ENCODE measurements at regions not wholly inside any gene's neighbourhood (a gene's known extent, or its start where the extent isn't known, plus 50 kb on each side); places are given as distances from the start of the nearest gene placed in this dataset.

DNA sequence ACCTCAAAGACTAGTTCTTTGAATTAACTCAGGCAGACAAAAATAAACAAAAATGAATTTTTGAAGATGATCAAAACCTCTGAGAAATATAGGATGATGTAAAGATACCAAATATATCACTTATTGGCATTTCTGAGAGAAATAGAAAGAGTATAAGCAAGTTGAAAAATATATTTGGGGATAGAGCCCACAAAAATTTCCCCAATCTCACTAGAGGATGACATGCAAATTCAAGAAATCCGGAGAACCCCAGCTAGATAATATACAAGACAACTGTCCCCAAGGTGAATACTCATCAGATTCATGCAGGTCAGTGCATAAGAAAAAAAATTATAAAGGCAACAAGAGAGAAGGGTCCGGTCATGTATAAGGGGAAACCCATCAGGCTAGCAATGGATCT is 129.1 kb downstream of the CXXC4 start:
- no peak for TF ChIP-seq GATA2 (IDR thresholded peaks at IDR 0.05; ENCODE audit: low read depth, low read length)
- TF ChIP-seq GATA3 (IDR thresholded peaks at IDR 0.05; ENCODE audit: low read depth, low read length) = no peak

DNA sequence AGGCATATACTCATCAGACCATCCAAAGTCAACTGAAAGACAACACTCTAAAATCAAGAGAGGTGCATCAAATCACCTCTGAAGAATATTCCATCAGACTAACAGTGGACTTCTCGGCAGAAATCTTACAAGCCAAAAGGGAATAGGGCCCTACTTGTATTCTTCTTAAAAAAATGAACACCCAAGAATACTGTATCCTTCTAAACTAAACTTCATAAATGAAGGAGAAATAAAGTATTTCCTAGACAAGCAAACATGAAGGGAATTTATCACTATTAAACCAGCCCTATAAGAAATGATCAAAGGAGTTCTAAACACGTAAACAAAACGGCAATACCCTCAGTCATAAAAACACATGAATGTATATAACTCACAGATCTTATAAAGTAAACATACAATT is 141.2 kb downstream of the CXXC4 start:
- no peak for TF ChIP-seq GATA2 (IDR thresholded peaks at IDR 0.05; ENCODE audit: low read depth, low read length)
- no peak for TF ChIP-seq GATA3 (IDR thresholded peaks at IDR 0.05; ENCODE audit: low read depth, low read length)

DNA sequence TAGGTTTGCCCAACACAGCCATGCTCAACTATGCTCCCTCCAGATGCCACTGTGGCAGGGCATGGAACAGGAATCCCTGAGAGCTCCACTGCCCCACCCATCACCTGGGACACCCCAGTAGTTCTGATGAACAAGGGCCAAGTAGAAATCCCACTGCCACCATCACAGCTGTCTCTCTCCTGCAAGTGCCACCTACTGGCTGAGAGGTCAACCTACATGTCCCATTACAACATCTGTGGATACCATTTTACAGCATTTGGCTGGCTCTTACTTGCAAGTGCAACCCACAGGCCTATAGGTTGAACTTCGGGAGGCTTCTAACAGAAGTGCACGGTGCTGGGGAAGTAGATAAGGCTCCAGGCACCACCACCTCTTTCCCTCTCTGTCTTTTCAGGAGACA is 142.5 kb downstream of the CXXC4 start:
- TF ChIP-seq GATA2 (IDR thresholded peaks at IDR 0.05; ENCODE audit: low read depth, low read length) (no peak), GATA3 (IDR thresholded peaks at IDR 0.05; ENCODE audit: low read depth, low read length) (no peak)

DNA sequence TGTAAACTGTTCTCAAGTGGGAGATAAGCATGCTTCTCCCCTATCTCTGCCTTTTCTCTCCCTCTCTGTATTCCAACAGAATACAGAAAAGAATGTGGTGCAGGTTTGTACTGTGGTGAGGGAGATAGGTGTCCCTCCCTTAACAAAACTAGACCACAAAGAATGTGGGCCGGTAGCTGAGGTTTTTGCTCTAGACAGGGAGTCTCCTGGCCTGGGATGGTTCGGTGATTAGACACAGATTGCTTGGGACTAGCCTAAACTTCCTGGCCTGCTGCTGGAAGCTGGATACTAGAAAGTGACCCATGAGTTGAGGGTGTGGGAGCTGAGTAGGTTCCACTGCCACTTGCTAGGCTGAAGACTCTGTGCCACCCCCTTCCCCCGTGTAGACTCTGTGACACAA is 143.0 kb downstream of the CXXC4 start:
- TF ChIP-seq GATA2 (IDR thresholded peaks at IDR 0.05; ENCODE audit: low read depth, low read length) = no peak
- no peak for TF ChIP-seq GATA3 (IDR thresholded peaks at IDR 0.05; ENCODE audit: low read depth, low read length)

DNA sequence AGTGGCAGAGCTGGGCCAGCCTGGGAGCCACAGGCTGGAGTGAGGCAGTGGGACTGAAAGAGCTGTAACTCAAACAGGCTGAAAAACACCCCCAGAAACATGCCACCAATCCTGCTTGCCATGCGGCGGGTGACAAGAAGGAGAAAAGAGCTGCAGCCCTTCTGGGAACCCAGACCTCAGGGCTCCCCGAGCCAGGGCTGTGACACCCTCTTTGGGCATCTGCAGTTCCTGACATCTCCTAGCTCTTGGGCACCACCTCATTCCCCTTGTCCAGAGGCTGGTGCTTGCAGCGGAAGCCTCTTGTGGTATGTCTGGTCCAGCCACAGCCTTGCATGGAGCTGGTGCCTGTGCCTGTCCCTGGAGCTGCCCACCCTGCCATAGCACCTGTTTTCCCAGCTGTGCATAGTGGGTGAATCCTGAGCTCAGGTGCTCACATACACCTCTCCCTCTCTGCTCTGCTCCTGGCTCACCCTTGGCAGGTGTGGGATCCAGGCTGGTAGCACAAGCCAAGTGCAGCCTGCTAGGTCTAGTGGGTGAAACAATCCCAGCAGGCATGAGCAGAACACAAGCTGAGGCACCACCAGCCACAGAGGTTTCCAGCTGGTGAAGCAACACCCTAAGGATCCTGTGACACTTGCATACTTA is 149.0 kb downstream of the CXXC4 start:
- TF ChIP-seq GATA3 (IDR thresholded peaks at IDR 0.05; ENCODE audit: low read depth, low read length) (no peak), GATA2 (IDR thresholded peaks at IDR 0.05; ENCODE audit: low read depth, low read length) (no peak)

DNA sequence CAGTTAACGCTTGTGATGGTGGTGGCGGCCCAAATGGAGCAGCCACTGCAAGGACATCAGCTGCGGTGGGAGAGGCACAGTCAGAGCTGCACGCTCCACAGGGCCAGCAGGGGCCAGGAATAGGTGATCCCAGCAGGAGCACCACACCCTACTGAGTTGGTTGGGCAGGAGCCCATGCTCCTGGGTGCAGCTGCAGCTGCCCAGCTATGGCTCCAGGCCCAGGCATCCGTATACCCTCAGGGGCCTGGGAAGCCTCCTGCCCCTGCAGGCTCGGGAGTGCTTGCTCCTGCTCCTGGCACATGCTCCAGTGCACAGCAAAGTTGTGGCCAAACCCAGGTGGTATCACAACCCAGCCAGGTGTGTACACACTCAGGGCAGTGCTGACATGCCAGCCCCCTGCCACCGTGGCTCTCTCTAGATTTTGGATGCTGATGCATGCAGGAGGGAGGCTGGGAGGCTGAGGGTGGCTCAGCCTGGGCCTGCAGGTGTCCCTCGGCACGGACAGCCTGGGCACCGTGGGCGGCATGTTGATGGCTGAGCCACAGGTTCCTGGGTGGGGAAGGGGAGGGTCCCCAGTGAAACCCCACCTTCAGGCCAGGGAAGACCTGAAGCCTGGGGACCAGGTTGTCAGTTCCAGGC is 150.2 kb downstream of the CXXC4 start:
- TF ChIP-seq GATA2 (IDR thresholded peaks at IDR 0.05; ENCODE audit: low read depth, low read length) = no peak

DNA sequence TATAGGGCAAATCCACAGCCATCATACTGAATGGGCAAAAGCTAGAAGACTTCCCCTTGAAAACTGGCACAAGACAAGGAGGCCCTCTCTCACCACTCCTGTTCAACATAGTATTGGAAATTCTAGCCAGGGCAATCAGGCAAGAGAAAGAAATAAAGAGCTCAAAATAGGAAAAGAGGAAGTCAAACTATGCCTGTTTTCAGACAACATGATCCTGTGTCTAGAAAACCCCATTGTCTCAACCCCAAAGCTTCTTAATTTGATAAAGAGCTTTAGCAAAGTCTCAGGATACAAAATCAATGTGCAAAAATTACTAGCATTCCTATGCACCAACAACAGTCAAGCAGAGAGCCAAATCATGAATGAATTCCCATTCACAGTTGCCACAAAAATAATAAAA is 160.3 kb downstream of the CXXC4 start:
- no peak for TF ChIP-seq GATA3 (IDR thresholded peaks at IDR 0.05; ENCODE audit: low read depth, low read length)
- TF ChIP-seq GATA2 (IDR thresholded peaks at IDR 0.05; ENCODE audit: low read depth, low read length) = no peak

DNA sequence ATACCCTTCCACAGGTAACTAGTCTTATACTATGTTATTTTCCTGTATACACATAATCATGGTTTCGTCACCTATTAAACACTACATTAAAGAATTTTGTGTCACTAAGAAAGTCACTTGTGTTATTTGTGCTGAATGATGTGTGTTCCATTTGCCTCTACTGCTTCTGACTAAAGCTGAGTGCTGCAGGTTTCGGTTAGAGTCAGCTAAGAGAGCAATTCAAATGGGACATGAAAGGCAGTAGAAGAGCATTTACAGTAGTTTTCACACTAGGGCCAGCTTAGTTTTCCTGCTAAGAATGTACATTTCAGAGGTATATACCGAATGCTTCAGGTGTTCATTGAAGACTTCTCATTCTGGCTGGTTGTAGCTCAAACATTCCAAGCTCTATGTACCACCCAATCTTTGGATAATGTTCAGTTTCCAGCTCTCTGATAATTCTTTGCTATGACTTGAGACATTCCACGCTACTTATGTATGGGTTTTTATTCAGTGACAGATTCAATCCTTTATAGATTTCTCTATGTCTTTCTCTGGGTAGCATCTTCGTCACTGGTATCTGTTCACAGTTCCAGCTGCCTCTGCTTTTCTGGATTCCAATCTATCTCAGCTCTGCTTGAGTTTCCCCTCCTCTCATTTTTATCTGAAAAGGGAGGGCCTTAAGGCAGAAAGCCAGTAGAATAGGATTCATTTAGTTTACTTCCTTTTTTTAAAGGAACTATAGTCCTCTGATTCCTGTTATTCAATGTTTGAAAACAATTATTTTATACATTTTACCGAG is 164.4 kb downstream of the CXXC4 start:
- TF ChIP-seq GATA2 (IDR thresholded peaks at IDR 0.05; ENCODE audit: low read depth, low read length) (no peak), GATA3 (IDR thresholded peaks at IDR 0.05; ENCODE audit: low read depth, low read length) (no peak)

DNA sequence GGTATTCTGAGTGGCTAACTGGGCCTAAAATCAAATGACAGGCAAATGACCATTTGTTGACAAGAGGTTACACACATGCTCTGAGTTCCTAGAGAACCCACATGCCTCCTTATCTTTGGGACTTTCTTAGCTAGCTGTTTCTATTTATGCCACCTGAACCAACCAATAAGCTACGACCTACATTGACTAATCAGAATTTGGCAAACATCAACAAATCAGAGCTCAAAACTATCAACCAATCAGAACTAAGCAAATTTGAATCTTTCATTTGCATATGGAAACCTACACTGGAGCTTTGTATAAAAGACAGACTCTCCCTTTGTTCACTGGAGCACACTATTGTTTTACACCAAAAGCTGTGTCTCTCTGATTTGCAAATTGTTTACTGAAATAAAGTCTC is 192.0 kb downstream of the CXXC4 start:
- TF ChIP-seq GATA2 (IDR thresholded peaks at IDR 0.05; ENCODE audit: low read depth, low read length) (no peak), GATA3 (IDR thresholded peaks at IDR 0.05; ENCODE audit: low read depth, low read length) (no peak)

DNA sequence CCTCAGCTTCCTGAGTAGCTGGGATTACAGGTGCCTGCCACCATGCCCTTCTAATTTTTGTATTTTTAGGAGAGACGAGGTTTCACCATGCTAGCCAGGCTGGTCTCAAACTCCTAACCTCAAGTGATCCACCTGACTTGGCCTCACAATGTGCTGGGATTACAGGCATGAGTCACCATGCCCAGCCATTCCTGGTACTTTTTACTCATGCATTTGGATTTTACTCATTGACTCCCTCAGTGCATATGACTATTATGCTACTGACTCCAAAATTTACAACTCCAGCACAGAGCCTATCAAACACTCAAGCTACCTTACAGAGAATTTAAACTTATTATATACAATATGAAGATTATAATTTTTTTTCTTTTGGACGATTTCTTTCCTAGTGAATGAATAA is 199.9 kb downstream of the CXXC4 start:
- TF ChIP-seq GATA3 (IDR thresholded peaks at IDR 0.05; ENCODE audit: low read depth, low read length) (no peak), GATA2 (IDR thresholded peaks at IDR 0.05; ENCODE audit: low read depth, low read length) (no peak)

DNA sequence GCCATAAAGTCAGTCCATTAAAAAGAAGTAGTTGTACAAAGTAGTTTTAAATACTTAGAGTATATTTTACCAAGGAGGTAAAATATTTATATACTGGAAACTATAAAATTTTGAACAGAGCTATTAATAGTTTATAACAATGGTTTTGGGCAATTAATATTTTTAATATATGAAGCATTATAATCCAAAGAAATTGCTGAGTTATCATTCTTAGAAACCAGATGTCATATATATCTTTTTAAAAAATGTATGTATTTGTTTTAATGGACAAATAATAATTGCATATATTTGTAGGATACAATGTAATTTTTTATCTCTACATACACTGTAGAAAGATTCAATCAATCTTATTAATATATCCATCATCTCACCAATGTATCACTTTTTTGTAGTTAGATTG is 207.8 kb downstream of the CXXC4 start:
- TF ChIP-seq GATA2 (IDR thresholded peaks at IDR 0.05; ENCODE audit: low read depth, low read length) = no peak
- TF ChIP-seq GATA3 (IDR thresholded peaks at IDR 0.05; ENCODE audit: low read depth, low read length) = no peak

DNA sequence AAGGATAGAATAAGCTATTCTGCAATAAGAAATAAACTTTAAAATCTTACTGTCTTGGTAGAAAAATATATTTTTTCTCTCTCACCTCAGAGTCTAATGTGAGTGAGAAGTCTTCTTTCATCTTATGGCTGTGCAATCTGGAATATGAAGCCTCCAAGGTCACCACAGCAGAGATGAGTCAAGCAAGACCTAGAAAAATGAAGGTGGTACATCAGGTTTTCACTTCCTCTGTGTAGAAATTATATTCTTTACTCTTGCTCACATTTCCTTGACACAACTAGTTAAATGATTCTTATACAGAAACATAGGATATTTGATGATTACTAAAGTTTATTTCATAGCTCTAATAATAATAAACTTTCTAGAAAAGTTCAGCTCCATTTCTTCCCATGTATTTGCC is 211.4 kb downstream of the CXXC4 start:
- TF ChIP-seq GATA2 (IDR thresholded peaks at IDR 0.05; ENCODE audit: low read depth, low read length) (no peak), GATA3 (IDR thresholded peaks at IDR 0.05; ENCODE audit: low read depth, low read length) (no peak)

DNA sequence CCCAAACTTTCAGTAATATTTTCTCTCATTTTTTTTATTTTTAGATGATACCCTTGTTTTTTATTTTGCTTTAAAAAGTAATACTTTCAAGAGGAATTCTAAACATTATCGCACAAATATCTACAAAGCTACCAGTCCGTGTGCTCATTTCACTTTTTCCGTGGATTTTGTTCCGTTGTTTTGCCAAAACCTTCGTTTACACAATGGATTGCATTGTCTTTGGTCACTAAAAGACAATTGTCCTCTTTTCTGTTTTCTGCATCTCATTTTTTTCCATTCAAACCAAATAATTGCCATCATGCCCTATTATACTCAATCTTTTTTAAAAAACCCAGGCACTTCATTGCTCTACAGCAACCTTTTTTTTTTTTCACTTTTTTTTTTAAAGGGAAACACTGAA is 214.9 kb downstream of the CXXC4 start:
- TF ChIP-seq GATA2 (IDR thresholded peaks at IDR 0.05; ENCODE audit: low read depth, low read length) = no peak
- no peak for TF ChIP-seq GATA3 (IDR thresholded peaks at IDR 0.05; ENCODE audit: low read depth, low read length)

DNA sequence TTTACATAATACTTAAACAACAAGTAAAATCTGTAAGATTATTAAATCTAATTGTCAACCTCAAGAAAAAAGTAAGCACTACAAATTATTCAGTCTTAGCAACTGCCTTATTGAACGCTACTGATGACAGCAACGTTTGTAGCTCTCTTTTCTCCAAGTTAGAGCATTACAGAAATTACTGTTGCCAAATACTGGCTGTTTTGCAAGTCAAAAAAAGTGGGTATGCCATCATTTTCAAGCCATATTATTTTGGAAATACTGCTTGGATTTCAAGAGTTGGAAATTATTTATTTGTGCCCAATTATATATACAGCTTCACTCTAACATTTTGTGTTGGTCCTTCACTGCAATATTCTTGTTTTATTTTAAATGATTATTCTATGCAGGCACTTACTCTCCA is 221.7 kb downstream of the CXXC4 start:
- TF ChIP-seq GATA2 (IDR thresholded peaks at IDR 0.05; ENCODE audit: low read depth, low read length) = no peak
- no peak for TF ChIP-seq GATA3 (IDR thresholded peaks at IDR 0.05; ENCODE audit: low read depth, low read length)

DNA sequence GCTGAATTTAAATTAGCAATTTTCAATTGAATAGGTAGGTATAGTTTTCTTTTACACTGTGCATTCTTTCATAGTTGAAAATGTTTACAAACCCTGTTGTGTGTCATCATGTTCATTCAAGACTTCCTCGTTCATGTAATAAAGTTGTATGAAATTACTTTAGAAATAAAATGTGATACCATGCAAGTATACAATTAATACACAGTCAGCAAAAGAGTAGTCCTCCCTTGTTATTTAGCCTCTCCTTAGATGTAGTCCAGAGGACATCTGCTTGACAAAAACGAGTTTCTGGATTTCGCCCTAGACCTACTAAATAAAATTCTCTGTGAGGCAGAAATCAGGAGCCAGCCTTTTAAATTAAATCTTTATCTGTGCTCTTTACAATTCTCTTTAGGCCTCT is 231.6 kb downstream of the CXXC4 start:
- TF ChIP-seq GATA3 (IDR thresholded peaks at IDR 0.05; ENCODE audit: low read depth, low read length) = no peak
- no peak for TF ChIP-seq GATA2 (IDR thresholded peaks at IDR 0.05; ENCODE audit: low read depth, low read length)

Data from SH-SY5Y (cell line).